ENCODE measurements at regions not wholly inside any gene's neighbourhood (a gene's known extent, or its start where the extent isn't known, plus 50 kb on each side); places are given as distances from the start of the nearest gene placed in this dataset.

GRCh38 chr4:3861720-3862639 lies 95.8 kb downstream of the ADRA2C start:
- in situ Hi-C loops (cut with MboI): no loop called here
- H2AFZ ChIP-seq (ENCODE audit: low read depth, low read length): no peak overlapping the region
- H3K27ac ChIP-seq (ENCODE audit: extremely low read depth, low read depth, low read length): no peak overlapping the region
- H3K4me2 ChIP-seq (ENCODE audit: insufficient read depth, low read length): no peak overlapping the region
- ChIA-PET POLR2A (no interaction called here), CTCF (ENCODE audit: low intra/inter-chr PET ratio) (no interaction called here)
- no peak overlapping the region for H3K4me3 ChIP-seq
- H3K9me1 ChIP-seq (ENCODE audit: control insufficient read depth, insufficient read depth, low read length): no peaks in the 10 kb centered on the region
- peaks cover 19 to 75% of the 10 kb centered on the region in 2 experiments for H3K27me3 ChIP-seq (ENCODE audit: control insufficient read depth in 2 of 2, insufficient read depth in 2 of 2, low read length in 2 of 2)
- no peaks in the 10 kb centered on the region for H3K36me3 ChIP-seq (ENCODE audit: control insufficient read depth, insufficient read depth, low read length)
- H3K9me3 ChIP-seq (replicated peaks; ENCODE audit: control insufficient read depth, insufficient read depth, low read depth, low read length): no peaks in the 10 kb centered on the region
- H4K20me1 ChIP-seq (replicated peaks; ENCODE audit: control insufficient read depth, insufficient read depth, low read length): peaks cover 2% of the 10 kb centered on the region; the same call in 1 of the 2 replicates
- H3K9ac ChIP-seq (ENCODE audit: insufficient read depth in 1 of 2, low read depth in 2 of 2, low read length in 2 of 2): no peak overlapping the region
- H3K79me2 ChIP-seq (ENCODE audit: control insufficient read depth, insufficient read depth, low read length): no peaks in the 10 kb centered on the region
- peaks cover 0 to 6% of the 10 kb centered on the region in 2 experiments; a peak in 2 of 5 replicates for H3K4me1 ChIP-seq (replicated peaks in 1 of 2; ENCODE audit: control insufficient read depth in 2 of 2, insufficient read depth in 2 of 2, low read length in 2 of 2)
- FAIRE-seq (no peak), ATAC-seq (no peak), DNase-seq (ENCODE audit: extremely low read depth in 1 of 4, low spot score in 3 of 4) (no peak)
- no peak for TF ChIP-seq GMEB1 (CRISPR knock-in tag; IDR thresholded peaks at IDR 0.05)
- TF ChIP-seq ZNF717 (CRISPR knock-in tag; IDR thresholded peaks at IDR 0.05): no peak
- no peak for TF ChIP-seq ASH1L (IDR thresholded peaks at IDR 0.05; ENCODE audit: borderline replicate concordance, low read depth, partially characterized antibody)
- no peak for TF ChIP-seq SMAD1 (IDR thresholded peaks at IDR 0.05; ENCODE audit: low read depth, low read length, partially characterized antibody)
- TF ChIP-seq EGR1 (conservative IDR thresholded peaks at IDR 0.05): no peak
- TF ChIP-seq ZNF436 (CRISPR knock-in tag; IDR thresholded peaks at IDR 0.05): no peak
- TF ChIP-seq ESRRA (IDR thresholded peaks at IDR 0.05; ENCODE audit: borderline replicate concordance, low read depth): no peak
- no peak for TF ChIP-seq FOXK1 (CRISPR knock-in tag; IDR thresholded peaks at IDR 0.05; ENCODE audit: borderline replicate concordance)
- no peak for TF ChIP-seq FOXM1 (IDR thresholded peaks at IDR 0.05; ENCODE audit: low read depth)
- no peak for TF ChIP-seq FOXM1 (CRISPR knock-in tag; IDR thresholded peaks at IDR 0.05; ENCODE audit: low read depth)
- no peak for TF ChIP-seq YBX1 (IDR thresholded peaks at IDR 0.05)
- TF ChIP-seq ZNF239 (CRISPR knock-in tag; IDR thresholded peaks at IDR 0.05): no peak
- no peak for TF ChIP-seq SREBF1 (IDR thresholded peaks at IDR 0.05; ENCODE audit: borderline replicate concordance, low read depth, low read length)
- no peak for TF ChIP-seq CCAR2 (IDR thresholded peaks at IDR 0.05; ENCODE audit: low read depth, low read length)
- no peak for TF ChIP-seq ZNF76 (CRISPR knock-in tag; IDR thresholded peaks at IDR 0.05; ENCODE audit: borderline replicate concordance)
- TF ChIP-seq ZC3H4 (CRISPR knock-in tag; IDR thresholded peaks at IDR 0.05; ENCODE audit: borderline replicate concordance): no peak
- no peak for TF ChIP-seq ATF3 (IDR thresholded peaks at IDR 0.05)
- TF ChIP-seq ATF3 (CRISPR knock-in tag; conservative IDR thresholded peaks at IDR 0.05): no peak
- TF ChIP-seq ZNF134 (CRISPR knock-in tag; conservative IDR thresholded peaks at IDR 0.05): no peak
- TF ChIP-seq KDM1A (IDR thresholded peaks at IDR 0.05): no peak
- no TSS peak for BruUV-seq (replicated peaks)
- intact Hi-C loops (cut with micrococcal nuclease): no loop called here
- 2% methylated on average over 14 of the region's 14 CpGs for WGBS (ENCODE audit: insufficient coverage, low coverage, missing lambda C conversion rate)

Measured in K562 (cell line).